ENCODE measurements at regions not wholly inside any gene's neighbourhood (a gene's known extent, or its start where the extent isn't known, plus 50 kb on each side); places are given as distances from the start of the nearest gene placed in this dataset.

GRCh38 chr7:69389216-69389615 is 209.1 kb upstream of the AUTS2 start:
- TF ChIP-seq, protein P1, sequence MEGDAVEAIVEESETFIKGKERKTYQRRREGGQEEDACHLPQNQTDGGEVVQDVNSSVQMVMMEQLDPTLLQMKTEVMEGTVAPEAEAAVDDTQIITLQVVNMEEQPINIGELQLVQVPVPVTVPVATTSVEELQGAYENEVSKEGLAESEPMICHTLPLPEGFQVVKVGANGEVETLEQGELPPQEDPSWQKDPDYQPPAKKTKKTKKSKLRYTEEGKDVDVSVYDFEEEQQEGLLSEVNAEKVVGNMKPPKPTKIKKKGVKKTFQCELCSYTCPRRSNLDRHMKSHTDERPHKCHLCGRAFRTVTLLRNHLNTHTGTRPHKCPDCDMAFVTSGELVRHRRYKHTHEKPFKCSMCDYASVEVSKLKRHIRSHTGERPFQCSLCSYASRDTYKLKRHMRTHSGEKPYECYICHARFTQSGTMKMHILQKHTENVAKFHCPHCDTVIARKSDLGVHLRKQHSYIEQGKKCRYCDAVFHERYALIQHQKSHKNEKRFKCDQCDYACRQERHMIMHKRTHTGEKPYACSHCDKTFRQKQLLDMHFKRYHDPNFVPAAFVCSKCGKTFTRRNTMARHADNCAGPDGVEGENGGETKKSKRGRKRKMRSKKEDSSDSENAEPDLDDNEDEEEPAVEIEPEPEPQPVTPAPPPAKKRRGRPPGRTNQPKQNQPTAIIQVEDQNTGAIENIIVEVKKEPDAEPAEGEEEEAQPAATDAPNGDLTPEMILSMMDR (IDR thresholded peaks at IDR 0.05) = no peak
- TF ChIP-seq EP300 (IDR thresholded peaks at IDR 0.05) (no peak), POLR2A (IDR thresholded peaks at IDR 0.05) (no peak)
